ENCODE measurements at regions not wholly inside any gene's neighbourhood (a gene's known extent, or its start where the extent isn't known, plus 50 kb on each side); places are given as distances from the start of the nearest gene placed in this dataset.

GRCh38 chr20:16860914-16861313, 112.8 kb downstream of the OTOR start:
- TF ChIP-seq CTCF (IDR thresholded peaks at IDR 0.05), result no peak
- intact Hi-C loops (cut with DNase I, micrococcal nuclease), result no loop called here
- DNase-seq, result no peak

DNA sequence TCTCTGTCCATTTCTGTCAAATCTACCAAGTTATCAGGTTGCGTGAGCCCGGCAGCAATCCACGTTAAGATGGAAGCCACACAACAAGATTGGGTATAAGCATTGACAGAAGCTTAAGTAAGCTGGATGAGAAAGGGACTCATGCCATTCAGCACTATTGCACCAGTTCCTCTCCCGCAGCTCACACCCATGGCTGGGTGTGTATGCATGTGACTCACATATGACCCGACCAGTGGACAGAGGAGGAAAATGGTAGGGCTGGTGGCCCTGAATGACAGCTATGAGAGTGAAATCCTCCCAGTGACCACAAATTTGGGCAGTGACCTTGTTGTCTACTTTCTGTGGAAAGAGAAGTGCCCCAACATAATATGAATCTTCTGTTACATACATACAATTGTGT, 113.5 kb downstream of the OTOR start:
- TF ChIP-seq CTCF (IDR thresholded peaks at IDR 0.05), result no peak
- Mint-ChIP-seq H3K36me3 (ENCODE audit: low read depth) (no peaks in the 10 kb centered on the region), H3K9me3 (no peaks in the 10 kb centered on the region), H3K4me3 (no peak overlapping the region), H3K27ac (no peak overlapping the region), H3K27me3 (no peaks in the 10 kb centered on the region), H3K4me1 (ENCODE audit: low read depth) (no peaks in the 10 kb centered on the region)
- H3K27me3 ChIP-seq (ENCODE audit: control insufficient read depth in 1 of 2, insufficient read depth in 2 of 2, low read length in 2 of 2), result no peaks in the 10 kb centered on the region
- DNase-seq (no peak), ATAC-seq (ENCODE audit: poor library complexity) (no peak)
- no peak overlapping the region for H3K27ac ChIP-seq (ENCODE audit: low read depth in 1 of 2, low read length in 2 of 2)
- no peak overlapping the region for H3K4me3 ChIP-seq (ENCODE audit: low read length)
- CTCF ChIA-PET, result no interaction called here
- H3K9me3 ChIP-seq (ENCODE audit: control insufficient read depth in 1 of 2, insufficient read depth in 1 of 2, low read length in 2 of 2), result peaks cover 0 to 3% of the 10 kb centered on the region in 2 experiments
- no peaks in the 10 kb centered on the region for H3K4me1 ChIP-seq (ENCODE audit: insufficient read depth, low read length)
- POLR2A ChIA-PET, result no interaction called here
- H3K36me3 ChIP-seq (ENCODE audit: insufficient read depth, low read length), result no peaks in the 10 kb centered on the region
- intact Hi-C loops (cut with DNase I, micrococcal nuclease), result no loop called here

More at GRCh38 chr20:16860914-16861313, 112.8 kb downstream of the OTOR start:
- ATAC-seq (ENCODE audit: poor library complexity), result no peak
- H3K27ac ChIP-seq (ENCODE audit: low read depth in 1 of 2, low read length in 2 of 2), result no peak overlapping the region
- no peak overlapping the region for H3K4me3 Mint-ChIP-seq
- ChIA-PET POLR2A (no interaction called here), CTCF (no interaction called here)
- peaks cover 2% of the 10 kb centered on the region for H3K9me3 Mint-ChIP-seq
- no peaks in the 10 kb centered on the region for H3K36me3 Mint-ChIP-seq (ENCODE audit: low read depth)
- H3K36me3 ChIP-seq (ENCODE audit: insufficient read depth, low read length), result no peaks in the 10 kb centered on the region
- no peak overlapping the region for H3K4me3 ChIP-seq (ENCODE audit: low read length)
- H3K27me3 Mint-ChIP-seq, result peaks cover 5% of the 10 kb centered on the region
- H3K27ac Mint-ChIP-seq, result no peak overlapping the region
- H3K9me3 ChIP-seq (ENCODE audit: control insufficient read depth in 1 of 2, insufficient read depth in 1 of 2, low read length in 2 of 2), result peaks cover 0 to 4% of the 10 kb centered on the region in 2 experiments
- no peaks in the 10 kb centered on the region for H3K27me3 ChIP-seq (ENCODE audit: control insufficient read depth in 1 of 2, insufficient read depth in 2 of 2, low read length in 2 of 2)
- no peaks in the 10 kb centered on the region for H3K4me1 ChIP-seq (ENCODE audit: insufficient read depth, low read length)
- H3K4me1 Mint-ChIP-seq (ENCODE audit: low read depth), result no peaks in the 10 kb centered on the region

DNA sequence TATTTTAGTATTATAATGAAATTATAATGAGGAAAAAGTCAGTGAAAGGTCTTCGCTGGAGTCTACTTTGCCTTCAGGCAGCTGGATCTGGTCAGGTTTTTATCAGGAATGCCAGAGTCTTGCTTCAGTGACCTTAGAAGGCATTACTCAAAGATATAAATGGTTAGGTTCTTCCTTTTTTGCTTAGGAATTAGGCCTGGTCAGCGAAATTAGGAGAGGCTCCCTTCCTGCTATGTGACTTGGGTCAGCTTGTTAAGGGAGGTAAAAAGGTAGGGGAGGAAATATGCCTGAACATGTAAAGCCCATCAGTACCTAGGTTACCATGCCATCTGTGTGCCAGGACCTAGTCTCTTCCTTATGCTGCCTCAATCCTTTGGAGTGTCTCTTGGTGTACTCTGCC, 115.1 kb downstream of the OTOR start:
- H3K9me3 ChIP-seq (ENCODE audit: control insufficient read depth in 1 of 2, insufficient read depth in 1 of 2, low read length in 2 of 2), result no peaks in the 10 kb centered on the region
- intact Hi-C loops (cut with DNase I, micrococcal nuclease), result no loop called here
- CTCF ChIA-PET, result no interaction called here
- Mint-ChIP-seq H3K4me3 (no peak overlapping the region), H3K36me3 (ENCODE audit: low read depth) (no peaks in the 10 kb centered on the region), H3K27me3 (no peaks in the 10 kb centered on the region), H3K4me1 (ENCODE audit: low read depth) (no peaks in the 10 kb centered on the region), H3K27ac (no peak overlapping the region), H3K9me3 (no peaks in the 10 kb centered on the region)
- no peak overlapping the region for H3K4me3 ChIP-seq (ENCODE audit: low read length)
- ATAC-seq (ENCODE audit: poor library complexity), result no peak
- H3K27me3 ChIP-seq (ENCODE audit: control insufficient read depth in 1 of 2, insufficient read depth in 2 of 2, low read length in 2 of 2), result no peaks in the 10 kb centered on the region
- no peak for TF ChIP-seq CTCF (IDR thresholded peaks at IDR 0.05)
- POLR2A ChIA-PET, result no interaction called here
- H3K27ac ChIP-seq (ENCODE audit: low read depth in 1 of 2, low read length in 2 of 2), result no peak overlapping the region
- no peaks in the 10 kb centered on the region for H3K4me1 ChIP-seq (ENCODE audit: insufficient read depth, low read length)
- DNase-seq, result no peak
- no peaks in the 10 kb centered on the region for H3K36me3 ChIP-seq (ENCODE audit: insufficient read depth, low read length)

All from CD4-positive, alpha-beta T cell (primary cell).